GM18507 (cell line): ENCODE measurements at regions not wholly inside any gene's neighbourhood (a gene's known extent, or its start where the extent isn't known, plus 50 kb on each side); places are given as distances from the start of the nearest gene placed in this dataset.
"Not testable (repeated sequence)": the region's sequence is repeated elsewhere in the genome, so short reads cannot be mapped to it uniquely, and the experiment has no call there.

Experiments used
- DNase-seq: peaks from one replicate; pipeline ENCODE4 v3.0.0; 2011; ENCODE audit warnings: low read depth; ENCODE audit not compliant: insufficient read length; ENCODE audit errors: extremely low spot score
- FAIRE-seq: peaks from 2 replicates; lab custom pipeline; 2011; peaks lifted over from hg19 to GRCh38; lab: Jason Lieb, UNC

GRCh38 chr1:163561580-163562295 is 240.0 kb downstream of the NUF2 start:
- DNase-seq: no peak
- no peak for FAIRE-seq

- FAIRE-seq: no peak
- DNase-seq: no peak
Measured at GRCh38 chr1:163562355-163562754, 240.6 kb downstream of the NUF2 start.

- FAIRE-seq (no peak), DNase-seq (no peak)
Measured at GRCh38 chr1:163565166-163565565, 243.4 kb downstream of the NUF2 start.

DNA sequence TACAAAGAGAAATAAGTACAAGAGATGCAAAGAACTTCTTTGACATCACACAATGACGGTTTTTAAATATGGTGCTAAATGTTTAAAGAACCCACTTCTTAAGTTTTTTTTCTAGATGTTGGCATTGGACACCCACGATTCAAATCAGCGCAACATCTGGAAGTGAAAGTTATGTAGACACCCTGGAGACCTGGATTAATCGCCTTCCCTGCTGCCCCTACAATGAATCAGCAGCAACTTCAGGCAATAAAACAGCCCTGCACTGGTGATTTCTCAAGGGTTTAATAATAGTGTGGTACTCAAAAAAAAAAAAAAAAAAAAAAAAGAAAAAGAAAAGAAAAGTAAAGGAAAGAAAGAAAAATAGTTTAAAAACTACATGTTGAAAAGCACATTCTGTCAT is 248.3 kb downstream of the NUF2 start:
- FAIRE-seq: no peak
- DNase-seq: no peak

GRCh38 chr1:163571950-163572349 is 250.2 kb downstream of the NUF2 start:
- no peak for DNase-seq

DNA sequence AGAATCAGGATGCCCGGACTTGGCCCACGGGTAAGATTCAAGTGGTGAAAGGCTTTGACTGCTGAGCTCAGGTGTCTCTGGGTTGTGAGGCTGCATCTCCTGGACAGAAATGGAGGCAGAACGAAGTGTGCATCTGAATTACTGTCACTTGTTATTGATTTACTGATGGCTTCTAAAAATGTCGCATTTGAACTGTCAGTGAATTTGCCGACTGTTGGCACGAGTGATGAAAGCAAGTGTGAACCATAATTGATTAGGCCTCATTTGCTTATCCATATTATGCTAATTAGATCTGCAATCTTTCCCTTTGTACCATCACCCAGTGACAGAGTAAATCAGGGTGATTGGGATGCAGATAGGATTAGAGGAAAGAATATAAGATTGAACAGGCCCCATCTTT is 252.4 kb downstream of the NUF2 start:
- DNase-seq (no peak), FAIRE-seq (no peak)

More at GRCh38 chr1:163571950-163572349, 250.2 kb downstream of the NUF2 start:
- no peak for FAIRE-seq

- DNase-seq (no peak), FAIRE-seq (no peak)
Measured at GRCh38 chr1:163580926-163581325, 259.2 kb downstream of the NUF2 start.

- FAIRE-seq (no peak), DNase-seq (no peak)
Measured at GRCh38 chr1:163583661-163584181, 262.0 kb downstream of the NUF2 start.

DNA sequence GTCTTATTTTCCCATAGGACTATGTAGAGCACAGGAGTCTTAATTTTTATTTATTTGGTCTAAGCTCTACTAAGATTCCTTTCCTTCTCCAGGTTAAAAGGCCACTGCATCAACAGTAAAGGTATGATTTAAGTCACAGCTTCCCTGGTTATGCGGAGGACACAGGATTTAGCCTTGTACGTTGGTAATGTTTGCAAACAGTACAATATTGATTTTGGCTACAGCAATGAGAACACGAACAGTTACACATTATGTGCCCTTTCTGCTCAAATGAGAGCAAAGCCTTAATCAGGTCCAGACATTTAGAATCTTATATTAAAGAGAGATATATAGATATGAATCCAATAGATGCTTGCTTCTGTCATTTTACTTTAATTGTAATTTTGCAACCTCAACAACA is 264.0 kb downstream of the NUF2 start:
- DNase-seq: no peak
- no peak for FAIRE-seq

DNA sequence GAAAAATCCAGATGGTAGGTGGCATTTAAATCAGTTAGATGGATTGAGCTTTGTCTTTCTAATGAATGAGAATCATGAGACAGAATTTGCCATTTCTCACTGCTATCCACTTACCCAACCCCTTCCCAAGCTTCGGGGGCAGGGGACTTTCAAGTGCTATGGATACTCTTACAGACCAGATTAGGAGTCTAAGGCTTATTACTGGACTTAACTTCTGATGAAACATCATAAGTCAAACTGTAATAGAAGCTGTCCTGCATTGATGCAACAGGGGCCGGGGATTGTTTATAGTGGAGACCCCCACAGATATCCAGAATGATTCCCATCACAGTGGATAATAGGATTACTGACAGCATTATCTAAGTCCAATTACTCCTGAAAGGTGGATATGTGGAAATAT is 267.0 kb downstream of the NUF2 start:
- FAIRE-seq: no peak
- no peak for DNase-seq

- FAIRE-seq: no peak
Measured at GRCh38 chr1:163589735-163590134, 268.0 kb downstream of the NUF2 start.

DNA sequence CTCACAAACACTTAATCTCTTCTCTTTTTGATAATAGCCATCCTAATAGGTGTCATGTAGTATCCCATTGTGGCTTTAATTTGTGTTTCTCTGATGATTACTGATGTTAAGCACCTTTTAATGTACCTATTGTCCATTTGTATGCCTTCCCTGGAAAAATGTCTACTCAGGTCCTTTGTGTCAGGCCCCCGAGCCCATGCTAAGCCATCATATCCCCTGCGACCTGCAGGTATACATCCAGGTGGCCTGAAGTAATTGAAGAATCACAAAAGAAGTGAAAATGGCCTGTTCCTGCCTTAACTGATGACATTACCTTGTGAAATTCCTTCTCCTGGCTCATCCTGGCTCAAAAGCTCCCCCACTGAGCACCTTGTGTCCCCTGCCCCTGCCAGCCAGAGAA is 269.4 kb downstream of the NUF2 start:
- not testable (repeated sequence) for FAIRE-seq, DNase-seq

More at GRCh38 chr1:163589735-163590134, 268.0 kb downstream of the NUF2 start:
- DNase-seq: no peak

DNA sequence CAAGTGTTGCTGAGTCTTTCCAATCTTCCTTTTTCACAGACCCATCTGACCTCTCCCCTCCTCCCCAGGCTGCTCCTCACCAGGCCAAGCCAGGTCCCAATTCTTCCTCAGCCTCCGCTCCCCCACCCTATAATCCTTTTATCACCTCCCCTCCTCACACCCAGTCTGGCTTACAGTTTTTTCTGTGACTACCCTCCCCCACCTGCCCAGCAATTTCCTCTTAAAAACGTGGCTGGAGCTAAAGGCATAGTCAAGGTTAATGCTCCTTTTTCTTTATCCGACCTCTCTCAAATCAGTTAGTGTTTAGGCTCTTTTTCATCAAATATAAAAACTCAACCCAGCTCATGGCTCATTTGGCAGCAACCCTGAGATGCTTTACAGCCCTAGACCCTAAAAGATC is 270.9 kb downstream of the NUF2 start:
- DNase-seq, FAIRE-seq: not testable (repeated sequence)

DNA sequence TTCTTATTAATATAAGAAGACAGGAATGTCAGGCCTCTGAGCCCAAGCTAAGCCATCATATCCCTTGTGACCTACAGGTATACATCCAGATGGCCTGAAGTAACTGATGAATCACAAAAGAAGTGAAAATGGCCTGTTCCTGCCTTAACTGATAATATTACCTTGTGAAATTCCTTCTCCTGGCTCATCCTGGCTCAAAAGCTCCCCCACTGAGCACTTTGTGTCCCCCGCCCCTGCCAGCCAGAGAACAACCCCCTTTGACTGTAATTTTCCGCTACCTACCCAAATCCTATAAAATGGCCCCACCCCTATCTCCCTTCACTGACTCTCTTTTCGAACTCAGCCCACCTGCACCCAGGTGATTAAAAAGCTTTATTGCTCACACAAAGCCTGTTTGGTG is 274.4 kb downstream of the NUF2 start:
- not testable (repeated sequence) for DNase-seq, FAIRE-seq

GRCh38 chr1:163596541-163597258 is 274.9 kb downstream of the NUF2 start:
- no peak for FAIRE-seq
- no peak for DNase-seq

GRCh38 chr1:163604321-163604720 is 282.6 kb downstream of the NUF2 start:
- FAIRE-seq: no peak
- DNase-seq: no peak

- DNase-seq (no peak), FAIRE-seq (no peak)
Measured at GRCh38 chr1:163604896-163605295, 283.1 kb downstream of the NUF2 start.

DNA sequence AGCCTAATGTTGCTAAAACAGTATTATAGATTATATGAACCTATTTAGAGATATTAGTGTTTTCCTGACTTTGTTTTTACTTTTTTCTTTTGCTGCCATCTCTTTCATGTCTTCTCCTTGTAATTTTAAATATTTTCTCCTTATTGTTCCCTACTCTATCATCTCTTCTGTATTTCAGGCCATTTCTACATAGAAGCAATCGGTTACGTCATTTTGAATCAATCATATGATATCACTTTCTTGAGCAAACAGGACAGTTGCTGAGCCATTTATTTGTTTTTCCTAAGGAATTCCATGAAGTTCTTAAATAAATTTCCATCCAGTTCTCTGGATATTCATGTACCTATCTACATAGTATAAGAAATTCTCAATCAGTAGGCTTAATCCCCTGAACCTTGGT is 287.2 kb downstream of the NUF2 start:
- FAIRE-seq: no peak
- no peak for DNase-seq

DNA sequence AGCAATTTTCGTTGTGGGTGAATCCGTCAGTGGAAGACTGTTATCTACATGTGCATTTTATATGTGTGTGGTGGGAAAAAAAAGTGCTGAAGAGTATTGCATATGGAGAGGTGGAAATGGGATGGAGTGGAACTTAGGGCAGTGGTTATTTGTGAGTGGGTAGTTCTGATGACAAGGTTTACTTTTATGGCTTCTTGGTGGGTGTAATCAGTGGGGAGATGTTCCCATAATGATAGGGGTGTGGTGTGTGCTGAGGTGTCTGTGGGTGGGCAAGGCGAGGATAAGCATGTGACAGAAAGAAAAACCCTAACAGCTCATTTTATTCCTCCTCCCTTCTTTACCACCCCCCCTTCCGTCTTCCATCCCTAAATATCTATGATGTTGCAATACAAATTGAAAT is 288.1 kb downstream of the NUF2 start:
- DNase-seq: no peak

DNA sequence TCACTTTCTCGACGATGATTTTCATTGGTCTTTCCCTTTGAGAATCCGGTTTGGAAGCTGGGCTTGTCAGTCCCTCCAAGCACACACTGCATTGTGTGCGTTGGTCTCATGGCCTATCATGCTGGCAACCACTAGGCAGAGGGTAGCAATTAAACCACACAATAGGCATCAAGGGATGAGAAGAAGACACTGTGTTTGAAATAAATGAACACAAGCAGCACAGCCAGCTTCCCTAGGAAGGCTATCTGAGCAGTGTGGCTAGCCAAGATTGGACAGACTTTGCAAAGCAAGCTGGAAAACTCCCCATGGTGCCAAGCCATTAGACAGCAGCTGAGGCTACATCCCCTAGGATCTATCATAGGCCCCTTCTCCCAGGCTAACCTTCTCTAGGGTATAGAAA is 288.7 kb downstream of the NUF2 start:
- no peak for FAIRE-seq

More for the DNA sequence above, 288.1 kb downstream of the NUF2 start:
- no peak for FAIRE-seq

GRCh38 chr1:163614361-163614760 is 292.6 kb downstream of the NUF2 start:
- no peak for DNase-seq
- FAIRE-seq: no peak

More for the DNA sequence above, 288.7 kb downstream of the NUF2 start:
- DNase-seq: no peak
